ENCODE measurements at regions not wholly inside any gene's neighbourhood (a gene's known extent, or its start where the extent isn't known, plus 50 kb on each side); places are given as distances from the start of the nearest gene placed in this dataset.
"Not testable (repeated sequence)": the region's sequence is repeated elsewhere in the genome, so short reads cannot be mapped to it uniquely, and the experiment has no call there.

- not testable (repeated sequence) for H3K9me3 Mint-ChIP-seq; ATAC-seq (replicated peaks; ENCODE audit: extremely low read depth, poor library complexity, severe bottlenecking); DNase-seq (ENCODE audit: low spot score in 2 of 2); H3K27ac Mint-ChIP-seq (ENCODE audit: low read depth); H3K27me3 Mint-ChIP-seq; H3K4me3 Mint-ChIP-seq; H3K4me1 Mint-ChIP-seq; H3K36me3 Mint-ChIP-seq (ENCODE audit: insufficient read depth)
These were observed 513.7 kb downstream of the RPIA start for GRCh38 chr2:89205153-89205552.

GRCh38 chr2:89208144-89208932, 516.9 kb downstream of the RPIA start:
- not testable (repeated sequence) for H3K4me3 Mint-ChIP-seq; H3K27me3 Mint-ChIP-seq; H3K36me3 Mint-ChIP-seq (ENCODE audit: insufficient read depth); H3K27ac Mint-ChIP-seq (ENCODE audit: low read depth); DNase-seq (ENCODE audit: low spot score in 2 of 2); H3K9me3 Mint-ChIP-seq; ATAC-seq (replicated peaks; ENCODE audit: extremely low read depth, poor library complexity, severe bottlenecking); H3K4me1 Mint-ChIP-seq

- H3K36me3 Mint-ChIP-seq (ENCODE audit: insufficient read depth); H3K4me1 Mint-ChIP-seq; H3K4me3 Mint-ChIP-seq; ATAC-seq (replicated peaks; ENCODE audit: extremely low read depth, poor library complexity, severe bottlenecking); DNase-seq (ENCODE audit: low spot score in 2 of 2); H3K9me3 Mint-ChIP-seq; H3K27me3 Mint-ChIP-seq; H3K27ac Mint-ChIP-seq (ENCODE audit: low read depth): not testable (repeated sequence)
These were observed 521.7 kb downstream of the RPIA start for GRCh38 chr2:89213151-89213550.

GRCh38 chr2:89213811-89214210, 522.3 kb downstream of the RPIA start:
- H3K36me3 Mint-ChIP-seq (ENCODE audit: insufficient read depth); DNase-seq (ENCODE audit: low spot score in 2 of 2); H3K9me3 Mint-ChIP-seq; H3K4me1 Mint-ChIP-seq; H3K27ac Mint-ChIP-seq (ENCODE audit: low read depth); ATAC-seq (replicated peaks; ENCODE audit: extremely low read depth, poor library complexity, severe bottlenecking); H3K27me3 Mint-ChIP-seq; H3K4me3 Mint-ChIP-seq: not testable (repeated sequence)

- H3K4me3 Mint-ChIP-seq; H3K27ac Mint-ChIP-seq (ENCODE audit: low read depth); H3K36me3 Mint-ChIP-seq (ENCODE audit: insufficient read depth); DNase-seq (ENCODE audit: low spot score in 2 of 2); ATAC-seq (replicated peaks; ENCODE audit: extremely low read depth, poor library complexity, severe bottlenecking); H3K4me1 Mint-ChIP-seq; H3K9me3 Mint-ChIP-seq; H3K27me3 Mint-ChIP-seq: not testable (repeated sequence)
These were observed 530.0 kb downstream of the RPIA start for GRCh38 chr2:89221474-89221873.

- not testable (repeated sequence) for DNase-seq (ENCODE audit: low spot score in 2 of 2); H3K27ac Mint-ChIP-seq (ENCODE audit: low read depth); H3K4me1 Mint-ChIP-seq; H3K9me3 Mint-ChIP-seq; H3K27me3 Mint-ChIP-seq; ATAC-seq (replicated peaks; ENCODE audit: extremely low read depth, poor library complexity, severe bottlenecking); H3K4me3 Mint-ChIP-seq; H3K36me3 Mint-ChIP-seq (ENCODE audit: insufficient read depth)
These were observed 530.7 kb downstream of the RPIA start for GRCh38 chr2:89222063-89222732.

- ATAC-seq (replicated peaks; ENCODE audit: extremely low read depth, poor library complexity, severe bottlenecking); H3K4me1 Mint-ChIP-seq; H3K27ac Mint-ChIP-seq (ENCODE audit: low read depth); H3K9me3 Mint-ChIP-seq; H3K27me3 Mint-ChIP-seq; DNase-seq (ENCODE audit: low spot score in 2 of 2); H3K36me3 Mint-ChIP-seq (ENCODE audit: insufficient read depth); H3K4me3 Mint-ChIP-seq: not testable (repeated sequence)
These were observed 533.3 kb downstream of the RPIA start for GRCh38 chr2:89224803-89225202.

GRCh38 chr2:89229979-89230378, 538.5 kb downstream of the RPIA start:
- not testable (repeated sequence) for DNase-seq (ENCODE audit: low spot score in 2 of 2); ATAC-seq (replicated peaks; ENCODE audit: extremely low read depth, poor library complexity, severe bottlenecking); H3K4me1 Mint-ChIP-seq; H3K4me3 Mint-ChIP-seq; H3K27me3 Mint-ChIP-seq; H3K27ac Mint-ChIP-seq (ENCODE audit: low read depth); H3K36me3 Mint-ChIP-seq (ENCODE audit: insufficient read depth); H3K9me3 Mint-ChIP-seq

GRCh38 chr2:89231241-89231640, 539.8 kb downstream of the RPIA start:
- DNase-seq (ENCODE audit: low spot score in 2 of 2); H3K27ac Mint-ChIP-seq (ENCODE audit: low read depth); ATAC-seq (replicated peaks; ENCODE audit: extremely low read depth, poor library complexity, severe bottlenecking); H3K4me1 Mint-ChIP-seq; H3K4me3 Mint-ChIP-seq; H3K27me3 Mint-ChIP-seq; H3K9me3 Mint-ChIP-seq; H3K36me3 Mint-ChIP-seq (ENCODE audit: insufficient read depth): not testable (repeated sequence)

GRCh38 chr2:89233931-89234330, 542.5 kb downstream of the RPIA start:
- not testable (repeated sequence) for DNase-seq (ENCODE audit: low spot score in 2 of 2); H3K27me3 Mint-ChIP-seq; H3K4me3 Mint-ChIP-seq; H3K27ac Mint-ChIP-seq (ENCODE audit: low read depth); ATAC-seq (replicated peaks; ENCODE audit: extremely low read depth, poor library complexity, severe bottlenecking); H3K4me1 Mint-ChIP-seq; H3K36me3 Mint-ChIP-seq (ENCODE audit: insufficient read depth); H3K9me3 Mint-ChIP-seq

- H3K36me3 Mint-ChIP-seq (ENCODE audit: insufficient read depth); H3K4me3 Mint-ChIP-seq: not testable (repeated sequence)
These were observed 543.5 kb downstream of the RPIA start for GRCh38 chr2:89234818-89235466.

GRCh38 chr2:89236832-89237450, 545.5 kb downstream of the RPIA start:
- not testable (repeated sequence) for H3K27ac Mint-ChIP-seq (ENCODE audit: low read depth); H3K4me1 Mint-ChIP-seq; ATAC-seq (replicated peaks; ENCODE audit: extremely low read depth, poor library complexity, severe bottlenecking); H3K27me3 Mint-ChIP-seq; H3K9me3 Mint-ChIP-seq; H3K4me3 Mint-ChIP-seq; DNase-seq (ENCODE audit: low spot score in 2 of 2); H3K36me3 Mint-ChIP-seq (ENCODE audit: insufficient read depth)

More at GRCh38 chr2:89234818-89235466, 543.5 kb downstream of the RPIA start:
- not testable (repeated sequence) for H3K27ac Mint-ChIP-seq (ENCODE audit: low read depth); H3K9me3 Mint-ChIP-seq; H3K27me3 Mint-ChIP-seq; H3K4me1 Mint-ChIP-seq; DNase-seq (ENCODE audit: low spot score in 2 of 2); ATAC-seq (replicated peaks; ENCODE audit: extremely low read depth, poor library complexity, severe bottlenecking)
